PFSK-1 (cell line): ENCODE measurements at regions not wholly inside any gene's neighbourhood (a gene's known extent, or its start where the extent isn't known, plus 50 kb on each side); places are given as distances from the start of the nearest gene placed in this dataset.

Experiments used
- POLR2AphosphoS5 ChIP-seq: IDR thresholded peaks from 2 replicates; pipeline ENCODE4 v1.6.1; 2012; ENCODE audit warnings: low read depth, mild to moderate bottlenecking, control low read depth, low read length, moderate library complexity
- SIN3A ChIP-seq: IDR thresholded peaks from 2 replicates; pipeline ENCODE4 v1.6.1; 2012; ENCODE audit warnings: mild to moderate bottlenecking, low read length, moderate library complexity, borderline replicate concordance; ENCODE audit not compliant: insufficient read depth
- TAF1 ChIP-seq: IDR thresholded peaks from 2 replicates; pipeline ENCODE4 v1.6.1; 2012; ENCODE audit warnings: low read length, control low read depth, borderline replicate concordance; ENCODE audit not compliant: insufficient read depth

DNA sequence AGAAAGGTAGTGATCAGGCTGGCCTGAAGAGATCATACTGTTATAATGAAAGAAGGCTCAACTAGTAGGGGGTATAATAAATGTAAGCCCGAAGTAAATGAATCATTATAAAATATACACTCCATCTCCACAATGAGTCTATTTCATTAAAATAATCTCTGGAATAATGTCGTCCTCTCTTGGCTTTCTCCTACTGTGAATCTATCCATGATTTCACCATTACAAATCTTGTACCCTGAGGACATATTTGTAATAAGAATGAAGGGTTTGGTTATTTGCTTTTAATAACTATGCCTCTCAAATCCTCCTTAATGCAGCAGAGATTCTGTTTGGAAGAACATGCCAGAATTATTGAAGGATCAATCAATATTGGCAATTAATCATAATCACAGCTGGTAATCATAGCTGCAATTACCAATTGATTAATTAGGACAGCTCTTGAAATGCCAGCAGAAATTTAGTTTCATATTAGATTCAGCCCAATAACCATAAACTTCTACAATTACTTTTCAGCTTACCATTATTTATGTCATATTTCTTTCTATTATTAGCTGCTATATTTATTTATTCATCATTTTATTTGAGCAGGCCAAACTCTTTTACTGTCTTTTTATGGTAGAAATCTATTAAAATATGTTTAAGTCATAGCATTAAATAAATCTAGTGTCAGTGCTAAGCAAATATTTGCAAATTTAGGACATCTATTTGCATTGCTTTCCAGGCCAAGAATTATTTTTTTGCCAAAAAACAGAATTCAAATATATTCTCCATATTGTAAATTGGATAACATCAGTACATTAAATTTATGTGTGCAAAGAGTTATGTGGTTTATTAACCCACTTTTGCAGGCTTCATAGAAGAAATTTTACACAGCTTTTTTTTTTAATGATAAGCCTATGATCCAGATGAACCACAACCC, 588.4 kb upstream of the LRRC4C start:
- no peak for TF ChIP-seq POLR2AphosphoS5
- no peak for TF ChIP-seq SIN3A
- TF ChIP-seq TAF1, result no peak
